Calu3 (cell line): ENCODE measurements at regions not wholly inside any gene's neighbourhood (a gene's known extent, or its start where the extent isn't known, plus 50 kb on each side); places are given as distances from the start of the nearest gene placed in this dataset.

Experiments
- BruUV-seq: library from RNA; stranded (reverse); fragments of 400-500 nt; replicated peaks from 2 replicates; lab custom pipeline; 2021; lab: Mats Ljungman, UMichigan
- CTCF ChIA-PET: fragments of 300-600 bp; sonication (Branson Sonifier 250); formaldehyde crosslinking; loops from one replicate; lab custom pipeline; 2022; ENCODE audit warnings: antibody characterized with exemption; lab: Charles Lee
- DNase-seq: peaks from one replicate; pipeline ENCODE4 v3.0.0; 2022
- H3K27ac Mint-ChIP-seq: one replicate; pipeline ENCODE4 v1.8.0; 2022; ENCODE audit warnings: mixed read lengths; ENCODE audit not compliant: unreplicated experiment
- H3K27me3 Mint-ChIP-seq: one replicate; pipeline ENCODE4 v1.8.0; 2022; ENCODE audit warnings: mixed read lengths; ENCODE audit not compliant: unreplicated experiment
- H3K36me3 Mint-ChIP-seq: one replicate; pipeline ENCODE4 v1.8.0; 2022; ENCODE audit warnings: mild to moderate bottlenecking, moderate library complexity, mixed read lengths; ENCODE audit not compliant: insufficient read depth, unreplicated experiment
- H3K4me1 Mint-ChIP-seq: one replicate; pipeline ENCODE4 v1.8.0; 2022; ENCODE audit warnings: mild to moderate bottlenecking, low read depth, mixed read lengths; ENCODE audit not compliant: unreplicated experiment
- H3K4me3 Mint-ChIP-seq: one replicate; pipeline ENCODE4 v1.8.0; 2022; ENCODE audit warnings: mild to moderate bottlenecking, low read depth, moderate library complexity, mixed read lengths; ENCODE audit not compliant: unreplicated experiment
- H3K9me3 Mint-ChIP-seq: one replicate; pipeline ENCODE4 v1.8.0; 2022; ENCODE audit warnings: low read depth, mixed read lengths; ENCODE audit not compliant: unreplicated experiment
- CTCF ChIP-seq: fragments of 200-600 bp; IDR thresholded peaks from one replicate; pipeline ENCODE4 v1.8.0; 2022; ENCODE audit warnings: antibody characterized with exemption; ENCODE audit not compliant: unreplicated experiment
- intact Hi-C: fragments of 100-400 bp; cut with micrococcal nuclease; formaldehyde crosslinking; loops from one replicate; pipeline ENCODE4 v1.10.0; 2022; ENCODE audit not compliant: unreplicated experiment

GRCh38 chr13:26483546-26483945 lies 73.9 kb upstream of the WASF3 start:
- CTCF ChIA-PET: no interaction called here
- H3K4me1 Mint-ChIP-seq: peaks cover 14% of the 10 kb centered on the region
- no peaks in the 10 kb centered on the region for H3K9me3 Mint-ChIP-seq
- H3K36me3 Mint-ChIP-seq: no peaks in the 10 kb centered on the region
- no peak for TF ChIP-seq CTCF
- intact Hi-C loops: loop anchor here (2.0 kb wide), 1 partner anchor 215 kb away; no protein-coding TSS in a partner anchor
- H3K4me3 Mint-ChIP-seq: no peak overlapping the region
- no peak for DNase-seq
- no peaks in the 10 kb centered on the region for H3K27me3 Mint-ChIP-seq
- no peak overlapping the region for H3K27ac Mint-ChIP-seq
- no TSS peak for BruUV-seq

- H3K4me1 Mint-ChIP-seq: peaks cover 14% of the 10 kb centered on the region
- intact Hi-C loops: no loop called here
- no peak for TF ChIP-seq CTCF
- no peak for DNase-seq
- peaks cover 4% of the 10 kb centered on the region for H3K27me3 Mint-ChIP-seq
- CTCF ChIA-PET: no interaction called here
- H3K36me3 Mint-ChIP-seq: no peaks in the 10 kb centered on the region
- no TSS peak for BruUV-seq
- H3K9me3 Mint-ChIP-seq: no peaks in the 10 kb centered on the region
- no peak overlapping the region for H3K27ac Mint-ChIP-seq
- H3K4me3 Mint-ChIP-seq: no peak overlapping the region
Observed at GRCh38 chr13:26484196-26484595, 73.3 kb upstream of the WASF3 start.

- Mint-ChIP-seq H3K36me3 (no peaks in the 10 kb centered on the region), H3K4me3 (no peak overlapping the region), H3K27me3 (peaks cover 15% of the 10 kb centered on the region), H3K4me1 (peaks cover 6% of the 10 kb centered on the region), H3K9me3 (no peaks in the 10 kb centered on the region), H3K27ac (no peak overlapping the region)
- intact Hi-C loops: no loop called here
- CTCF ChIA-PET: no interaction called here
- no TSS peak for BruUV-seq
- DNase-seq: no peak
- no peak for TF ChIP-seq CTCF
Observed at GRCh38 chr13:26485288-26485687, 72.2 kb upstream of the WASF3 start.

GRCh38 chr13:26485786-26486185 lies 71.7 kb upstream of the WASF3 start:
- CTCF ChIA-PET: no interaction called here
- H3K27me3 Mint-ChIP-seq: peaks cover 20% of the 10 kb centered on the region
- no peaks in the 10 kb centered on the region for H3K36me3 Mint-ChIP-seq
- no peak for DNase-seq
- H3K9me3 Mint-ChIP-seq: no peaks in the 10 kb centered on the region
- H3K4me1 Mint-ChIP-seq: peaks cover under 1% of the 10 kb centered on the region
- intact Hi-C loops: no loop called here
- no TSS peak for BruUV-seq
- H3K4me3 Mint-ChIP-seq: no peak overlapping the region
- H3K27ac Mint-ChIP-seq: no peak overlapping the region
- TF ChIP-seq CTCF: no peak

- intact Hi-C loops: no loop called here
- Mint-ChIP-seq H3K27me3 (peaks cover 28% of the 10 kb centered on the region), H3K36me3 (no peaks in the 10 kb centered on the region), H3K9me3 (no peaks in the 10 kb centered on the region), H3K27ac (no peak overlapping the region), H3K4me1 (no peaks in the 10 kb centered on the region), H3K4me3 (no peak overlapping the region)
- no peak for DNase-seq
- CTCF ChIA-PET: no interaction called here
- TF ChIP-seq CTCF: no peak
- no TSS peak for BruUV-seq
Observed at GRCh38 chr13:26486550-26486949, 70.9 kb upstream of the WASF3 start.
